Erythroblast (primary cell): ENCODE measurements at regions not wholly inside any gene's neighbourhood (a gene's known extent, or its start where the extent isn't known, plus 50 kb on each side); places are given as distances from the start of the nearest gene placed in this dataset.

ENCODE experiments used
- GATA1 ChIP-seq: IDR thresholded peaks from 2 replicates; pipeline ENCODE4 v1.6.1; 2011; ENCODE audit warnings: low read depth, mild to moderate bottlenecking, control low read depth, low read length, moderate library complexity
- POLR2A ChIP-seq: IDR thresholded peaks from 2 replicates; pipeline ENCODE4 v1.6.1; 2011; ENCODE audit warnings: mild to moderate bottlenecking, low read length

DNA sequence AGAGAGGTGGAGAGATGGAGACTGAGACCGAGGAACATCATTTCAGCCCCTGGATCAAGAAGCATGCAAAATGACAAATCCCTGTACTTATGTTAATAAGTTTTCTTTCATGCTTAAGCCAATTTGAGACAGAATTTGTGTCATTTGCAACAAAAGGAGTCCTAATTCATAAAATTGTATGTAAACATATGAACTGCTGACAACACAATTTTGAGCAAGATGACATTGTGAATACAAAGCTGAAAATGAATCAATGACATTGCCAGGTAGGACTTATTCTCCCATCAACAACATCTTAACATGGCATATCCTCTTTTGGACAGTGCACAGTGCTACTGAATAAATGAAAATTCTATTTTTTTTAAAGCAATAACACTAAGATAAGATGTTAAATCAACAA lies 264.0 kb downstream of the WDR11 start:
- TF ChIP-seq POLR2A (no peak), GATA1 (no peak)
